Lung (tissue), 11 donors: ENCODE measurements at regions not wholly inside any gene's neighbourhood (a gene's known extent, or its start where the extent isn't known, plus 50 kb on each side); places are given as distances from the start of the nearest gene placed in this dataset.

ENCODE experiments used
- ATAC-seq: fragments of 200-7000 bp; cut with Tn5 transposase; one replicate; pipeline ENCODE4 v1.9.1; 2020; ENCODE audit warnings: moderate number of reproducible peaks; ENCODE audit not compliant: insufficient read depth, low FRiP score
- DNase-seq, 3 donors: peaks; one replicate each; pipeline ENCODE4 v3.0.0-alpha.2; 2013 to 2017
- H3K27ac ChIP-seq, 2 donors: one replicate each; pipeline ENCODE4 v1.5.1; 2013; ENCODE audit warnings: mild to moderate bottlenecking in 2 of 2, moderate library complexity in 2 of 2, control low read depth in 1 of 2, inconsistent platforms in 1 of 2, low read depth in 1 of 2, low read length in 1 of 2
- H3K27me3 ChIP-seq, 3 donors: one replicate each; pipeline ENCODE4 v1.5.1; 2013; ENCODE audit warnings: low read length in 2 of 3; ENCODE audit not compliant: control insufficient read depth in 3 of 3, insufficient read depth in 3 of 3
- H3K36me3 ChIP-seq, 4 donors: one replicate each; pipeline ENCODE4 v1.5.1; 2013; ENCODE audit warnings: low read length in 4 of 4, mild to moderate bottlenecking in 1 of 4, moderate library complexity in 1 of 4; ENCODE audit not compliant: control insufficient read depth in 4 of 4, insufficient read depth in 4 of 4
- H3K4me1 ChIP-seq, 5 donors: one replicate each; pipeline ENCODE4 v1.5.1; 2013; ENCODE audit warnings: low read length in 5 of 5, mild to moderate bottlenecking in 2 of 5, moderate library complexity in 1 of 5; ENCODE audit not compliant: control insufficient read depth in 5 of 5, insufficient read depth in 5 of 5
- H3K4me3 ChIP-seq: one replicate; pipeline ENCODE4 v1.5.1; 2013; ENCODE audit warnings: mild to moderate bottlenecking, control low read depth, moderate library complexity
- H3K9ac ChIP-seq, 2 donors: one replicate each; pipeline ENCODE4 v1.5.1; 2013; ENCODE audit warnings: low read length in 2 of 2, control low read depth in 1 of 2; ENCODE audit not compliant: insufficient read depth in 1 of 2
- H3K9me3 ChIP-seq, 4 donors: one replicate each; pipeline ENCODE4 v1.5.1; 2013; ENCODE audit warnings: low read length in 3 of 4, mild to moderate bottlenecking in 1 of 4, moderate library complexity in 1 of 4; ENCODE audit not compliant: control insufficient read depth in 4 of 4, insufficient read depth in 3 of 4
- WGBS, 2 donors: extraction: QIAGEN DNeasy Blood & Tissue Kit; methylation state at CpG; one replicate each; pipeline ENCODE4 v1.1.7; 2013; 5-methylcytosine and 5-hydroxymethylcytosine counted together
- TF ChIP-seq, protein P1 (sequence below): IDR thresholded peaks from 2 replicates; pipeline ENCODE4 v1.5.1; 2012; ENCODE audit warnings: mild to moderate bottlenecking; ENCODE audit errors: control extremely low read depth, extremely low read depth
- donor health status: control.
- donor health status: control.
- donor health status: Bipolar disorder and iron deficiency.
- donor health status: healthy.
- donor health status: DM: yes; HTN: yes; CAD: no.

DNA sequence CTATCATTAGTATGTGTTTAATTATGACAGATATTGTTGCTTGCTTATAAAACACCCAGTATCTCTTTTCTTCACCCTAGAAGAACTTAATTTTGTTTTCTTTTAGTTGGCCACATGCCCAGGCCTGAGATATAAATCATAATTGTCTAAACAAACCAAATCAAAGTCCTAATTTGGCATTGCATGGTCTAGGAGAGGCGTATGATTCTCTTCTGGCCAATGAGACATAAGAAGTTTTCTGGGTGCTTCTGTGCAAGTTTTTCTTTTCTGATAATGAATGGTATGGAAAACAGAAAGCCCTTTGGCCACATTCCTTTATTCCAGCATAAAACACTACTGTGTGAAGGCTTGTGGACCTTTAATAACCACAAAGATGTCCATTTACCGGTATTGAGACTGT is 192.9 kb upstream of the CTSO start:
- DNase-seq: peak in 2 of 3 donors; percentile 37 to 64

DNA sequence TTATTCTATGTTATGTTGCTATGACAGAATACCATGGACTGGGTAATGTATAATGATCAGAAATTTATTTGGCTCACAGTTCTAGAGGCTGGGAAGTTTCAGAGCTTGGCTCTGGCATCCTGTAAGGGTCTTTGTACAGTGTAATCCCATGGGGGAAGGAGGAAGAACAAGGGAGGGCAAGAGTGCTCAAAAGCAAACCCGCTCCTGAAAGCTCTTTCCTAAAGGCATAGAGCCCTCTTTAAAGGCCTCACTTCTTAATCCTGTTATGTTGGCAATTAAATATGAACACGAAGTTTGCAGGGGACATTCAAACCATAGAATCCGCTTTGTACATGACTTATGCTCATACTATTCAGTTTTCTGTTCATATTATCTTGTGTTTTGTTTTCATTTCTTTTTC is 191.3 kb upstream of the CTSO start:
- no peak overlapping the region for H3K9ac ChIP-seq
- no peaks in the 10 kb centered on the region for H3K9me3 ChIP-seq
- no peak overlapping the region for H3K4me3 ChIP-seq
- H3K36me3 ChIP-seq: no peaks in the 10 kb centered on the region
- no peaks in the 10 kb centered on the region for H3K4me1 ChIP-seq
- no peaks in the 10 kb centered on the region for H3K27me3 ChIP-seq
- 89 to 91% methylated on average over 3 of the region's 3 CpGs for WGBS, 2 donors
- ATAC-seq (no peak), DNase-seq (no peak)
- TF ChIP-seq, protein P1, sequence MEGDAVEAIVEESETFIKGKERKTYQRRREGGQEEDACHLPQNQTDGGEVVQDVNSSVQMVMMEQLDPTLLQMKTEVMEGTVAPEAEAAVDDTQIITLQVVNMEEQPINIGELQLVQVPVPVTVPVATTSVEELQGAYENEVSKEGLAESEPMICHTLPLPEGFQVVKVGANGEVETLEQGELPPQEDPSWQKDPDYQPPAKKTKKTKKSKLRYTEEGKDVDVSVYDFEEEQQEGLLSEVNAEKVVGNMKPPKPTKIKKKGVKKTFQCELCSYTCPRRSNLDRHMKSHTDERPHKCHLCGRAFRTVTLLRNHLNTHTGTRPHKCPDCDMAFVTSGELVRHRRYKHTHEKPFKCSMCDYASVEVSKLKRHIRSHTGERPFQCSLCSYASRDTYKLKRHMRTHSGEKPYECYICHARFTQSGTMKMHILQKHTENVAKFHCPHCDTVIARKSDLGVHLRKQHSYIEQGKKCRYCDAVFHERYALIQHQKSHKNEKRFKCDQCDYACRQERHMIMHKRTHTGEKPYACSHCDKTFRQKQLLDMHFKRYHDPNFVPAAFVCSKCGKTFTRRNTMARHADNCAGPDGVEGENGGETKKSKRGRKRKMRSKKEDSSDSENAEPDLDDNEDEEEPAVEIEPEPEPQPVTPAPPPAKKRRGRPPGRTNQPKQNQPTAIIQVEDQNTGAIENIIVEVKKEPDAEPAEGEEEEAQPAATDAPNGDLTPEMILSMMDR: no peak
- H3K27ac ChIP-seq: no peak overlapping the region

More for the DNA sequence above, 192.9 kb upstream of the CTSO start:
- Histone ChIP-seq H3K4me1 (no peaks in the 10 kb centered on the region), H3K27ac (no peak overlapping the region), H3K9ac (no peak overlapping the region), H3K36me3 (no peaks in the 10 kb centered on the region), H3K4me3 (no peak overlapping the region), H3K9me3 (no peaks in the 10 kb centered on the region), H3K27me3 (no peaks in the 10 kb centered on the region)
- TF ChIP-seq, protein P1: no peak
- no peak for ATAC-seq
- WGBS, 2 donors: 74 to 80% methylated on average over 2 of the region's 2 CpGs

DNA sequence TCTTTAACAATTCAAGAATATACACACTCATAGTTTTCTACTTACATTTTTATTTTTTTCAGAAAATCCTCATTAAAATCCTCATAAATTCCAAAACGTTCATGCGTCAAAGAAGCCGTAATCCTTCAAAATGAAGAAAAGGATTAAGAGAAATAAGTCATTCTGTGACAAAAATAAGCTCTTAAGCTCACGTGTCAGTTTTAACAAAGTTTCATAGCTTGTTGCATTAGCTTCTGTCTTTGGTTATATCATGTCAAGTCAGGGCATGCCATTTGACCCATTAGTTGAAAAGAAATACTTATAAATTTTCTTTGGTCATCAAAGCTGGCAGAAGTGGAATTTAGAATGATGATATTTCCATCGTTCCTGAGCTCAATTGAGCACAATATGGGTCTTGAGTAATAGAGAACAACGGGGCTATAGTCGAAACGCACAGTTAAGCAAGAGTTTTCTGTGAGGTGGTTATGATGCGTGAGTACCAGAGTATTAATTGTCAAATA is 185.2 kb upstream of the CTSO start:
- Histone ChIP-seq H3K9ac (no peak overlapping the region), H3K27me3 (no peaks in the 10 kb centered on the region), H3K36me3 (no peaks in the 10 kb centered on the region), H3K27ac (no peak overlapping the region), H3K9me3 (no peaks in the 10 kb centered on the region), H3K4me1 (peaks cover 0 to 8% (median 0%) of the 10 kb centered on the region in 5 donors), H3K4me3 (no peak overlapping the region)
- TF ChIP-seq, protein P1: no peak
- ATAC-seq (no peak), DNase-seq (no peak)
- 88 to 93% methylated on average over 9 of the region's 9 CpGs for WGBS, 2 donors
